ENCODE measurements at regions not wholly inside any gene's neighbourhood (a gene's known extent, or its start where the extent isn't known, plus 50 kb on each side); places are given as distances from the start of the nearest gene placed in this dataset.
A peak's percentile ranks its signal among the peaks of the same experiment; 100 is the strongest.

GRCh38 chr5:10903786-10904560, 142.9 kb upstream of the DAP start:
- 98% methylated on average over 2 of the region's 2 CpGs for WGBS
- H3K36me3 ChIP-seq (ENCODE audit: control insufficient read depth in 1 of 2, insufficient read depth in 2 of 2, low read depth in 1 of 2, low read length in 2 of 2) = no peaks in the 10 kb centered on the region
- H2BK12ac ChIP-seq (ENCODE audit: low read length in 2 of 2) = no peak overlapping the region
- H3K9me3 ChIP-seq (ENCODE audit: control insufficient read depth, low read length) = peaks cover 10% of the 10 kb centered on the region
- H3K23ac ChIP-seq (ENCODE audit: low read length in 2 of 2) = no peak overlapping the region
- H3K4me3 ChIP-seq (ENCODE audit: insufficient read depth in 1 of 2, low read depth in 1 of 2, low read length in 2 of 2) = no peak overlapping the region
- DNase-seq = no peak
- H4K91ac ChIP-seq (ENCODE audit: low read length) = no peak overlapping the region
- H3K9ac ChIP-seq (ENCODE audit: low read length) = no peak overlapping the region
- no peak overlapping the region for H3K4me2 ChIP-seq (ENCODE audit: low read length, poor library complexity, severe bottlenecking)
- H3K4ac ChIP-seq (ENCODE audit: low read depth in 1 of 2, low read length in 2 of 2) = no peak overlapping the region
- H3K14ac ChIP-seq (ENCODE audit: low read length in 2 of 2) = no peak overlapping the region
- no peak overlapping the region for H2AFZ ChIP-seq (ENCODE audit: low read depth, low read length)
- H3K27me3 ChIP-seq (ENCODE audit: control insufficient read depth in 1 of 2, insufficient read depth in 1 of 2, low read length in 2 of 2) = no peaks in the 10 kb centered on the region
- no peak overlapping the region for H3K18ac ChIP-seq (ENCODE audit: low read depth in 1 of 2, low read length in 2 of 2)
- no peak overlapping the region for H3K27ac ChIP-seq (ENCODE audit: low read length, poor library complexity, severe bottlenecking)
- no peaks in the 10 kb centered on the region for H3K79me1 ChIP-seq (replicated peaks; ENCODE audit: low read length, poor library complexity, severe bottlenecking)
- H2BK15ac ChIP-seq (ENCODE audit: low read depth, poor library complexity, severe bottlenecking) = no peak overlapping the region
- no peak overlapping the region for H2BK120ac ChIP-seq (ENCODE audit: low read depth, low read length)
- no peak overlapping the region for H2AK5ac ChIP-seq (ENCODE audit: low read length, severe bottlenecking)
- no peak overlapping the region for H2BK5ac ChIP-seq (ENCODE audit: low read depth, low read length, poor library complexity, severe bottlenecking)
- no peak overlapping the region for H4K8ac ChIP-seq (ENCODE audit: low read length)
- H3K4me1 ChIP-seq (ENCODE audit: control insufficient read depth, insufficient read depth, low read depth, low read length) = peaks cover 4% of the 10 kb centered on the region

GRCh38 chr5:10902145-10902544, 141.1 kb upstream of the DAP start:
- no peak overlapping the region for H2AK5ac ChIP-seq (ENCODE audit: low read length, severe bottlenecking)
- H3K36me3 ChIP-seq (ENCODE audit: control insufficient read depth in 1 of 2, insufficient read depth in 2 of 2, low read depth in 1 of 2, low read length in 2 of 2) = no peaks in the 10 kb centered on the region
- peak overlapping the region; percentile 75 for H2BK120ac ChIP-seq (ENCODE audit: low read depth, low read length)
- H3K23ac ChIP-seq (ENCODE audit: low read length in 2 of 2) = no peak overlapping the region
- no peak overlapping the region for H2BK5ac ChIP-seq (ENCODE audit: low read depth, low read length, poor library complexity, severe bottlenecking)
- H3K79me1 ChIP-seq (replicated peaks; ENCODE audit: low read length, poor library complexity, severe bottlenecking) = no peaks in the 10 kb centered on the region
- no peak overlapping the region for H2BK15ac ChIP-seq (ENCODE audit: low read depth, poor library complexity, severe bottlenecking)
- H3K4me2 ChIP-seq (ENCODE audit: low read length, poor library complexity, severe bottlenecking) = no peak overlapping the region
- H4K8ac ChIP-seq (ENCODE audit: low read length) = no peak overlapping the region
- H4K91ac ChIP-seq (ENCODE audit: low read length) = no peak overlapping the region
- H3K9me3 ChIP-seq (ENCODE audit: control insufficient read depth, low read length) = peaks cover 8% of the 10 kb centered on the region
- no peak overlapping the region for H2AFZ ChIP-seq (ENCODE audit: low read depth, low read length)
- H3K27ac ChIP-seq (ENCODE audit: low read length, poor library complexity, severe bottlenecking) = no peak overlapping the region
- peaks cover 4% of the 10 kb centered on the region for H3K4me1 ChIP-seq (ENCODE audit: control insufficient read depth, insufficient read depth, low read depth, low read length)
- H3K4me3 ChIP-seq (ENCODE audit: insufficient read depth in 1 of 2, low read depth in 1 of 2, low read length in 2 of 2) = no peak overlapping the region
- no peaks in the 10 kb centered on the region for H3K27me3 ChIP-seq (ENCODE audit: control insufficient read depth in 1 of 2, insufficient read depth in 1 of 2, low read length in 2 of 2)
- no peak overlapping the region for H3K9ac ChIP-seq (ENCODE audit: low read length)
- H2BK12ac ChIP-seq (ENCODE audit: low read length in 2 of 2) = no peak overlapping the region
- WGBS = no CpG with 5 or more reads among the region's 2 CpGs
- H3K4ac ChIP-seq (ENCODE audit: low read depth in 1 of 2, low read length in 2 of 2) = no peak overlapping the region
- no peak overlapping the region for H3K18ac ChIP-seq (ENCODE audit: low read depth in 1 of 2, low read length in 2 of 2)
- no peak overlapping the region for H3K14ac ChIP-seq (ENCODE audit: low read length in 2 of 2)
- DNase-seq = peak; percentile 81

- 93% methylated on average over 4 of the region's 4 CpGs for WGBS
- Histone ChIP-seq H3K27ac (ENCODE audit: low read length, poor library complexity, severe bottlenecking) (no peak overlapping the region), H4K8ac (ENCODE audit: low read length) (no peak overlapping the region), H4K91ac (ENCODE audit: low read length) (no peak overlapping the region), H3K23ac (ENCODE audit: low read length in 2 of 2) (no peak overlapping the region), H2AK5ac (ENCODE audit: low read length, severe bottlenecking) (no peak overlapping the region), H2BK12ac (ENCODE audit: low read length in 2 of 2) (no peak overlapping the region), H3K79me1 (replicated peaks; ENCODE audit: low read length, poor library complexity, severe bottlenecking) (no peaks in the 10 kb centered on the region), H2BK120ac (ENCODE audit: low read depth, low read length) (no peak overlapping the region), H3K18ac (ENCODE audit: low read depth in 1 of 2, low read length in 2 of 2) (no peak overlapping the region), H3K9ac (ENCODE audit: low read length) (no peak overlapping the region), H3K27me3 (ENCODE audit: control insufficient read depth in 1 of 2, insufficient read depth in 1 of 2, low read length in 2 of 2) (no peaks in the 10 kb centered on the region), H3K14ac (ENCODE audit: low read length in 2 of 2) (no peak overlapping the region), H3K4me1 (ENCODE audit: control insufficient read depth, insufficient read depth, low read depth, low read length) (peaks cover 6% of the 10 kb centered on the region), H3K4me2 (ENCODE audit: low read length, poor library complexity, severe bottlenecking) (no peak overlapping the region), H3K9me3 (ENCODE audit: control insufficient read depth, low read length) (no peaks in the 10 kb centered on the region), H3K36me3 (ENCODE audit: control insufficient read depth in 1 of 2, insufficient read depth in 2 of 2, low read depth in 1 of 2, low read length in 2 of 2) (no peaks in the 10 kb centered on the region), H2BK15ac (ENCODE audit: low read depth, poor library complexity, severe bottlenecking) (no peak overlapping the region), H3K4ac (ENCODE audit: low read depth in 1 of 2, low read length in 2 of 2) (no peak overlapping the region), H2AFZ (ENCODE audit: low read depth, low read length) (no peak overlapping the region), H2BK5ac (ENCODE audit: low read depth, low read length, poor library complexity, severe bottlenecking) (no peak overlapping the region), H3K4me3 (ENCODE audit: insufficient read depth in 1 of 2, low read depth in 1 of 2, low read length in 2 of 2) (no peak overlapping the region)
- no peak for DNase-seq
Measured at GRCh38 chr5:10898514-10898913, 137.5 kb upstream of the DAP start.

- Histone ChIP-seq H4K91ac (ENCODE audit: low read length) (no peak overlapping the region), H2AFZ (ENCODE audit: low read depth, low read length) (no peak overlapping the region), H3K4me1 (ENCODE audit: control insufficient read depth, insufficient read depth, low read depth, low read length) (peaks cover 1% of the 10 kb centered on the region), H3K79me1 (replicated peaks; ENCODE audit: low read length, poor library complexity, severe bottlenecking) (no peaks in the 10 kb centered on the region), H3K36me3 (ENCODE audit: control insufficient read depth in 1 of 2, insufficient read depth in 2 of 2, low read depth in 1 of 2, low read length in 2 of 2) (no peaks in the 10 kb centered on the region), H2BK120ac (ENCODE audit: low read depth, low read length) (no peak overlapping the region), H2AK5ac (ENCODE audit: low read length, severe bottlenecking) (no peak overlapping the region), H3K23ac (ENCODE audit: low read length in 2 of 2) (no peak overlapping the region), H3K4ac (ENCODE audit: low read depth in 1 of 2, low read length in 2 of 2) (no peak overlapping the region), H3K18ac (ENCODE audit: low read depth in 1 of 2, low read length in 2 of 2) (no peak overlapping the region), H3K27ac (ENCODE audit: low read length, poor library complexity, severe bottlenecking) (no peak overlapping the region), H3K27me3 (ENCODE audit: control insufficient read depth in 1 of 2, insufficient read depth in 1 of 2, low read length in 2 of 2) (no peaks in the 10 kb centered on the region), H2BK5ac (ENCODE audit: low read depth, low read length, poor library complexity, severe bottlenecking) (no peak overlapping the region), H2BK15ac (ENCODE audit: low read depth, poor library complexity, severe bottlenecking) (no peak overlapping the region), H2BK12ac (ENCODE audit: low read length in 2 of 2) (no peak overlapping the region), H3K14ac (ENCODE audit: low read length in 2 of 2) (no peak overlapping the region), H3K4me3 (ENCODE audit: insufficient read depth in 1 of 2, low read depth in 1 of 2, low read length in 2 of 2) (no peak overlapping the region), H3K9ac (ENCODE audit: low read length) (no peak overlapping the region), H4K8ac (ENCODE audit: low read length) (no peak overlapping the region), H3K4me2 (ENCODE audit: low read length, poor library complexity, severe bottlenecking) (no peak overlapping the region), H3K9me3 (ENCODE audit: control insufficient read depth, low read length) (no peaks in the 10 kb centered on the region)
- 56% methylated on average over 1 of the region's 1 CpG for WGBS
- peak; percentile 10 for DNase-seq
Measured at GRCh38 chr5:10896016-10896415, 135.0 kb upstream of the DAP start.

All from mesenchymal stem cell (in vitro differentiated cells and primary cell).